HG02623 (cell line): ENCODE measurements at regions not wholly inside any gene's neighbourhood (a gene's known extent, or its start where the extent isn't known, plus 50 kb on each side); places are given as distances from the start of the nearest gene placed in this dataset.
"Not testable (repeated sequence)": the region's sequence is repeated elsewhere in the genome, so short reads cannot be mapped to it uniquely, and the experiment has no call there.

Source experiments
- ATAC-seq: cut with Tn5 transposase; IDR thresholded peaks from one replicate; pipeline ENCODE4 v1.9.1; 2021; ENCODE audit warnings: moderate library complexity; ENCODE audit not compliant: unreplicated experiment

- not testable (repeated sequence) for ATAC-seq
Observed at GRCh38 chr21:15454931-15455330, 274.9 kb upstream of the USP25 start.

GRCh38 chr21:15455819-15456462, 273.8 kb upstream of the USP25 start:
- ATAC-seq, result no peak

GRCh38 chr21:15457965-15458364, 271.8 kb upstream of the USP25 start:
- no peak for ATAC-seq

- no peak for ATAC-seq
Observed at GRCh38 chr21:15462092-15462491, 267.7 kb upstream of the USP25 start.

GRCh38 chr21:15466329-15466728, 263.5 kb upstream of the USP25 start:
- no peak for ATAC-seq

- no peak for ATAC-seq
Observed at GRCh38 chr21:15468368-15468767, 261.4 kb upstream of the USP25 start.

- no peak for ATAC-seq
Observed at GRCh38 chr21:15472108-15473040, 257.4 kb upstream of the USP25 start.

GRCh38 chr21:15477773-15478172, 252.0 kb upstream of the USP25 start:
- ATAC-seq, result not testable (repeated sequence)

GRCh38 chr21:15480160-15480559, 249.6 kb upstream of the USP25 start:
- ATAC-seq, result no peak

- ATAC-seq, result peak; percentile 97
Observed at GRCh38 chr21:15483138-15483780, 246.5 kb upstream of the USP25 start.

GRCh38 chr21:15486460-15487195, 243.2 kb upstream of the USP25 start:
- no peak for ATAC-seq

GRCh38 chr21:15487196-15487550, 242.6 kb upstream of the USP25 start:
- ATAC-seq, result no peak

GRCh38 chr21:15491100-15491499, 238.7 kb upstream of the USP25 start:
- ATAC-seq, result no peak

- ATAC-seq, result no peak
Observed at GRCh38 chr21:15493646-15494045, 236.1 kb upstream of the USP25 start.

GRCh38 chr21:15494481-15494880, 235.3 kb upstream of the USP25 start:
- no peak for ATAC-seq

- no peak for ATAC-seq
Observed at GRCh38 chr21:15495965-15496364, 233.8 kb upstream of the USP25 start.

- ATAC-seq, result no peak
Observed at GRCh38 chr21:15496911-15497310, 232.9 kb upstream of the USP25 start.

- no peak for ATAC-seq
Observed at GRCh38 chr21:15498455-15498854, 231.3 kb upstream of the USP25 start.

GRCh38 chr21:15506086-15506485, 223.7 kb upstream of the USP25 start:
- ATAC-seq, result no peak

- ATAC-seq, result no peak
Observed at GRCh38 chr21:15508554-15508953, 221.2 kb upstream of the USP25 start.
